Glomerular visceral epithelial cell (primary cell): ENCODE measurements at regions not wholly inside any gene's neighbourhood (a gene's known extent, or its start where the extent isn't known, plus 50 kb on each side); places are given as distances from the start of the nearest gene placed in this dataset.
"Not testable (repeated sequence)": the region's sequence is repeated elsewhere in the genome, so short reads cannot be mapped to it uniquely, and the experiment has no call there.

ENCODE experiments used
- DNase-seq: peaks from one replicate; pipeline ENCODE4 v3.0.0-alpha.2; 2016; ENCODE audit errors: extremely low spot score

DNA sequence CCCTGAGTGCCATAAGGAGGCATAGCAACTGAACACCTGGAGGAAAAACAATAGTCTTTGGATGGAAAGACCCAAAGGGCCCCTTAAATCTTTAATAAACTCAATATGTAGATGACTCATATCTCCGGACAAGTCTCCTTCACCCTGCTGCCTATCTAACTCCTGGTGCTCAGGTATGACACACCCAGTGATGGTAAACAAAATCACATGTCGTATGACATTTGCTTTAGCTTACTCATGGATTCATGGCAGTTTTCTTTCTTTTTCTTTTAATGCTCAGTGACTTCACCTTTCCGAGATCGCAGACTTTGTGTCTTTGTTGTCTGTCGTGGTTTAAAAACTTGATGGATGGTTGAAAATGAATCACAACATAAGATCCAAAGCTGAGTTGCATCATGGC, 208.5 kb upstream of the PROX1 start:
- no peak for DNase-seq

DNA sequence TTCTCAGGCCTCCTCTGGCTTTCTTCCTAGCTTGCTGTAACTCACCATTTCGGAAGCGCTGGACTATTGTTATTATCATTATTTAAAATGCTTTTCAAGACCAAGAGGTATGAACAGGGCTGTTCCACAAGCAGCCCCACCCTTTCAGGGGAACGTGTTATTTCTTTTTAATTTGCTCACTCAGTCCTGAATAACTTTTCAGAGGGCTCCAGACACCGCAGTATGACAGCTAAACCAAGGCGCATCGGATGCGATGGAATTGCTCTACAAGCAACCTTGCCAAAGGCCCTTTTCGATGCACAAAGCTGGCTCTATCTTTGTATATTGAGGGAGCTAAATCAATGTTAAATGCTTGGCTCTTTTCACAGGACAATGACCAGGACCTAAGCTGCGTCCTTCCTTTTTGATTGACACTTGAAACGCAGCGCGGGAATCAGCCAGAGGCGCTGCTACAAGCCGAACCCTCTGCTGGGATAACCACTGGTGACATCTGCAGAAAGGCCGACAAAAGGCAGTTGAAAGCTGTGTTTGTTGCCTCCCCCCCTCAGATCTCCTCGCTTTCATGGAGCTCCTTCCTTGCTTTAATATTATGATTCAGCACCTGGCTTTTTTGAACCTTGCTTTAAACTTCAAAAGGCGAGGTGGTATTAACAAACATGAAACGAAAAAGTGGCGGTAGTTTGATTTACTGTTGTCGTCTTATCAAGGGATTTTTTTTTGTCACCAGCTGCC, 204.7 kb upstream of the PROX1 start:
- DNase-seq = no peak

DNA sequence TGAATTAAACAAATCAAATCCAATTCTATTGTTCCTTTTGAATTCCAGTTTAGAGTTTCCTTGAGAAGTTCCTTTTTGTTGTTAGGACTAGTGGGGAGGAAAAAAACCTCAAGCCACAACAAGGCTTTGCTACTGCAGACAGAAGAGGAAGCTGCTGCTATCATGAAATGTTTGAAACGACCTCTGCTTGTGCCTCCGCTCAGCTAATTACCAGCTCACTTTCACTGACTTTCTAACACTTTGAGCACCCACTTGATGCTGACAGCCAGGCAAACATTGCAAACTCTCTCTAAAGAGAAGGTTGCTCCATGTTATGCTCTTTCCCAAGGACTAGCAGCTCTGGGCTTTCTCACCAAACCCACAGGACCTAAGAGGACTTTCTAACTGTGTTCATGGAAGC, 203.9 kb upstream of the PROX1 start:
- DNase-seq = no peak

DNA sequence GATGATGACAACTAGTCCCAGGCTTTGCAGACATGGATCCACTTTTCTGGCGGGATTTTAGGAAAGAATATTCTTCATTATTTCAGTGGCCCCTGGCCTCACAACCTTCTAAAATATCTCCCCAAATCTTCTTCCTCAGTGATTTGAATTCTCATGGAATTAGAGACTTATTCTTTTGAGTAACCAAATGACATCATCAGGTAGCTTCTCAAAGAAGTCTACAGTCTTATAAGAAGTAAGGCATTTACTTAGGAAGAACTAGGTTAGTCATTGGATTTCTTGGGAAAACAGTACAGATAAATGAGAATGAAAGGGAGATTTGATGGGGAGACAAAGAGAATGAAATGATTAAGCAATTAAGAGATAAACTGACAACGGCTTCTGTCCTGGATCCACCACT, 201.1 kb upstream of the PROX1 start:
- DNase-seq = no peak

DNA sequence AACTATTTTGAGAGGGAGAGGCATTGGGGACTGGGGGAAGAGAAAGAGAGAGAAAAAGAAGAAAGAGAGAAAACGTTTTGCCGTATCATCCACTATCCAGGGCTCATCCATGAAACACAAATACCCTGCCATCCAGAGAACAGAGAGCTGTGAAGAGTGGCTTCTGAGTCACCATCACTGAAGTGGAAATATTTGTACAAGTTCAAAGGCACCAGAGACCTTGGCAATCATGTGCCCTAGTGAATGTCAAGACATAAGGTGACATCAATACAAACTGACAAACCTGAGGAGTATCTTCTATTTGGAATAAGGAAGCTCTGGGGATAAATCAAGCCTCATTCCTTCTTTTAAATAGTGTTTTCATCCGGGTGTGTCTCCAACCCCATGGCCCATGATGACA, 197.2 kb upstream of the PROX1 start:
- DNase-seq = no peak

DNA sequence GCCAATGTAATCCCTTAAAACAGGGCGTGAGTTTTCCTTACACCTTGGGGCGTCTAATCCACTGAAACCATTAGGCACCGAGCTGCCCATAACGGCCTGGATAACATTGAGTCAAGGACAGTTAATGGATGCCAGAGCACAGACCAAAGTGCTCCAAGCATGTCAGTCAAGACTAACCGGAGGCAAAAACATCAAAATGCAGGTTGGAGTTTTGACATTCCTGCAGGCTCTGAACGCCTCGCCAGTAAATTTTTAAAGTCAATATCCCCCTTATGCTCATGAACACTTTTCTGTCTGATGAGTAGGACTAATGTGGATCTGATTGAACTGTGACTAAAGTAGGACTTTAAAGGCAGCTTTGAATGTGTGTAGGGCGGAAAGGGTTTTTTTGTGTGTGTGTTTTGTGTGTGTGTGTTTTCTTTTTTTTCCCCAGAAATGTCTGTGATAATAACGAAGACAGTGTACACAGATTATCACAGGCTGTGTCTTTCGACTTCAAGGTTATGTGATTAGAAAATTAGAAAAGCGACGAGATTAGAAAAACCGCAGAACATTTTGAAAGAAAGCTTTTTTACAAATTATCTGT, 194.2 kb upstream of the PROX1 start:
- no peak for DNase-seq

DNA sequence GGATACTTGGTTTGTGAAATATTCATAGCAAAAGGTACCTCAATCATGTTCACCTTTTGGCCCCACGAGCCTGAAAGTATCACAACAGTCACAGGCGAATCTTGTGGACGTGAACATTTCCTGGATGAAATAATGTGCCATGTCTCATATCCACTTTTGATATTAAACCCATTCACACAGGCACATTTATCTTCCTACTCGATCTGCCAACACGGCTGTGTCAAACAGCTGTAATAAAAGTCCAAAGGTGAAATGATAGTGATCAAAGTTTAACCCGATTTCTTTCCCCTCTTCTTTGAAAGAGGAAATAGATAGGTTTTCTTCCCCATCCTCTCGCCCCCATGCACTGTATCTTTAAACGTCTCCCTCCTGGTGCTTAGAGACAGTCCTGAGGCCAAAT, 191.2 kb upstream of the PROX1 start:
- no peak for DNase-seq

DNA sequence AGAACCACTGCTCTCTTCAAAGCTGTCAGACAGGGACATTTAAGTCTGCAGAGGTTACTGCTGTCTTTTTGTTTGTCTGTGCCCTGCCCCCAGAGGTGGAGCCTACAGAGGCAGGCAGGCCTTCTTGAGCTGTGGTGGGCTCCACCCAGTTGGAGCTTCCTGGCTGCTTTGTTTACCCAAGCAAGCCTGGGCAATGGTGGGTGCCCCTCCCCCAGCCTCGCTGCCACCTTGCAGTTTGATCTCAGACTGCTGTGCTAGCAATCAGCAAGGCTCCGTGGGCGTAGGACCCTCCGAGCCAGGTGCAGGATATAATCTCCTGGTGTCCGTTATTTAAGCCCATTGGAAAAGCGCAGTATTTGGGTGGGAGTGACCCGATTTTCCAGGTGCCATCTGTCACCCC, 179.5 kb upstream of the PROX1 start:
- DNase-seq = not testable (repeated sequence)

DNA sequence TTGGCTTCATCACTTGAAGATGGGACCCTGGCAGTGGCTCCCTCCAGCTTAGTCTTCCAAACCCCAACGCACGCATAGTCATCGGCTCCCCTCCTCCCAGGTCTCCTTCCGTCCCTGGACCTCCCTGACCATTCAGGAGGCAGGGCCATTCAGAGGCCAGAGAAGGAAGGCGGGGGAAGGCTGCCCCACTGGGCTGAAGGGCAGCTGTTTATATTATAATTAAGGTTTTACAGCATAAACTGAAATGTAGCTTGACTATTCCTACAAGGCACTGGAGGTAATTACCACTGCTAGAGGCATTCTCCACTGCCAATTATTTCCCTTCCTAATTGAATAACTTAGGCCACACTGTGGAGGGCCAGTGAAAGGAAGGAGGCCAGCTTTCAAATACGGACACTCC, 170.6 kb upstream of the PROX1 start:
- no peak for DNase-seq

DNA sequence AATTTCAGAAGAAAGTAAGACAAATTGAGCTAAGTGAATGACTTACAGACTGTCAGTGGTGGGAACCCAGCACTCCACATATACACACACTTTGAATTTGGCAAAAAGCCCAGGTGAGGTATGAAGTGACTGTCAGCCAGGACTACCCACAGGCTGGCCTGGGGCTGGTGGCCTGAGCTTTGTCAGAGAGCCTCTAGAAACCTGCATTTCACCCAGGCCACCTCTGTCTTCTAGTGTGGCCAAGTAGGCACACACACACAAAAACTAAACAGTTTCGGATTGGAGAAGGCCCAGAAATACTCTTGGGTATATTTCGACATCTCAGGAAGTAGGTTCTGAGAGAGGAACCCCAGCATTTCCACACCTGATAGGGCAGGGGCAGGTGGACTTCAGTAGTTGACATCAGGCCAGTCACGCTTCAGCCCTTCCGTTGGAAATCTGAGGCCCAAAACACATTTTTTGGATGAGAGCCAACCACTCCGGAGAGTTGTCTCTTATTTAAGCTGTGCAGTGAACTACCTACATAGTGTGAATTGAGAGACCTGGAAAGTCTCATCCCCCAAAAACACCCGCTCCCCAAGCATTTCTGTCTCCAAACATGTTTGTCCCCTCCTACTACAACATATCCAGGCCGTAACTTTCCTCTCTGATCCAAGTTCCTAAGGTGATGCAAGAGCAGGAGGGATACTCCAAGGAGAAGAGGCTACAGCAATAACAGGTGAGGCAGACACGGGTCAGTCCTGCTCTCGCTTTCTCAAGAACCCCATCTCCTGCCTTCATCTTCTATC, 167.2 kb upstream of the PROX1 start:
- DNase-seq = no peak

DNA sequence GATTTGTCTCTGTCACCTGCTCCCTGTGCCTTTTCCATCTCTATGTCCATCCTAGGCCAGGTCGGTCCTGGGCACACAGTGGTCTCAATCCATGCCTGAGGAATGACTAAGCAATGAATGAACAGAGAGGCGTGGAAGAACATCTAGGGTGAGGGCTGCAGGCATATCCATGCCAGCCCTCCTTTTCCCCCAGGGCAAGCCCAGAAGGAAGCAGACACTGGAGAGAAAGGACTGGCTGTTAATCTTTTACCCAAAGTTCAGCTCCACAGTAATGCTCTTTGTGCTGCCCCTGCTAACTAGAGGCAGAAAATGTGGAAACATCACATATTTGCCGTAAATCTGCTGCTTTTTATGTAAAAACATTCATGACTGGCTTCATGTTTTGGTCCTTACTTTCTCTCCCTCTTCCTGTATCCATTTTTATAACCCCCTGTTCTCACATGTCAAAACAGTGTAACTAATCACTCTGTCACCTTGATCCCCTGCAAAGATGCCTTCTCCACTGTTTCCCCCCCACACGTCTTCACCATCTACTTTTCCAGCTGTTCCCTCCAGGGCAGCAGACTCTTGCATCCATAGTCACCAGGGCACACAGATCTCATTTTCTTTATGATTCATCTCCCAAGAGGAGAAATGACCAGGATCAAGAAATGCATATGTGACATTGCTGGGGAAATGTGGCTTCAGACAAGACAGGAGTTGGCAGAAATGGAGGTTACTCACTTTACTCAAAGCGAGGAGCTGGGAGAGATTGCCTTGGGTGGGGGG, 166.4 kb upstream of the PROX1 start:
- no peak for DNase-seq

DNA sequence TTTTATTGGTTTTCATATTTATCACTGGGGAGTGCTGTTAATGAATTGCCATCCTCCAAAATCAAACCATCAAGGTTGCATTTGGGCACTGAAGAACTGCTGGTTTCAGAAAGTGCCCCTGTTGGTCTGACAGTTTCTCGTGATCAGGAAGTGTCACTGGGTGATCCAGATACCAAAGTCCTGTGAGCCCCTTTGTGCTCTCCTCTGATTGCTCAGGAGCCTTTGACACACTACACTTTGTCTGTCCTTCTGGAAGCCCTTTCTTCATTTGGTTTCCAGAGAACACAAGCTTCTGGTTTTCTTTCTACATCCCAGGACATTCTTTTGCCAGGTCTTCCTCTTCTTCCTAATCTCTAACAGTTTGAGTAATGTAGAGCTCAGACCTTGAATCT, 165.8 kb upstream of the PROX1 start:
- DNase-seq = no peak

DNA sequence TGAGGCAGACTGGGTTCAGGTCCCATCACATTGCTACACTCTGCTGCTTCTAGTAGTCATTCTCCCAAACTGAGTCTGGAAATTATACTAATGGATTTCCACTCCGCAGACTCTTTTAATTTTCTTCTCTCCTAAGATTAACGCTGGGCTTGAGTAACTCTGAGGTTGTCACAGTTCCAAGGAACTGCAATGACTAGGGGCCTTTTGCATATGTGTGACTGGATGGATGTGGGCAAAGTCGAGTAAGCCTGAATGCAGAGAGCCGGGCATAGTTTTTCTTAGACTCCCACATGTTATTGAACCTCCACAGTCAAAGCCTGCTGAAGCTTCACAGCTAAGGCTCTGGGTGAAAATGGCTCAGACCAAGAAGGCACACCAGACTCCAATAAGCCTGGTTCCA, 160.9 kb upstream of the PROX1 start:
- no peak for DNase-seq

DNA sequence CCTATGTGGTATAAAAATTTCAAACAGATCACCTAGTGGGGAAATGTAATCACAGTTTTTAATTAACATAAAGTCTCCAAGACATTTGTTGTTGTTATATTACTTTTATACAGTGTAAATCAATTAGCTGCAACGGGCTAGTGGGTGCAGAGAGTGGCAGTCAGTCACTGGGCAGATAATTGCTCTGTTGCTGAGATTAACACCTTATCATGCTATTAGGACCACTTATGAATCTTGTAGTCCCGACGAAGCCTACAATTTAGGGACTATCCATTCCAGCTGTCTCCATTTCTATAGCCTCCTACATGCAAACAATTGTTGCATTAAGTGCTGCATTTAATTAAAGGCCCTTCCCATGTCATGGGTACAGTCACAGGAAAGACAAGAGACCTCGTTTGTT, 158.9 kb upstream of the PROX1 start:
- no peak for DNase-seq

DNA sequence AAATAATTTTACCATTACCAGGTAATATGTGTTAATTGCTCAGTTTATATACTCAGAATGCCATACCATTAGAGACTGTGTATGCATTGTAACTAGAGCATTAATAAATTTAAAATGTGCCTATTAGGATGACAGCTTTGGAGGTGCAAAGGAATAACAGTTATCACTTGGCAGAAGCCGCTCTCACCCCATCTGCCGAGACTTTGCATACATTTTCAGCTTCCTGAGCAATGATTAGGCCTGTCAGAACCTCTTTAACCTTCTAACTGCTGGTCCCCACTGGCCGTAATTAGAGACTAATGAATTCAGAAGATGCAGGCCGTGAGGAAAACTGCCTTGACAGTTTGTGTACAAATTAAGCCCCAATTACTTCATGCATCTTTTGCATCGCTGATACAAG, 158.0 kb upstream of the PROX1 start:
- no peak for DNase-seq

DNA sequence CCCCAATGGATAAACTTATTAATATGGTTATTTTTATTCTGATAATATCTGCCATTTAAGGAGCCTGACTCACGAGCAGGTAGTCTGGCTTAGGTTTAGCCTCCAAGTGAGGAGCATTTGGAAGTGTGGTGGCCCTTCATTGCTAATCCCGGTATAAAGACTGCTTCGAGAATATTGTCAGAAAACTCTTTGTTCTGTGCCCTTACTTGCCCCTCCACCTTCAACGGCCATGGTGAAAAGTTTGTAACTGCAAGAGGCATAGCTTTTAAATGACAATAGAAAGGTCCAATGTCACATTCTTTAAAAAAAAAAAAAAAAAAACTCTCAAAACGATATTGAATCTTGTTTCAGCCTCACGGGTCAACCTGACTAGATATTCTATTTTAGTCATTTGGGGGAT, 157.4 kb upstream of the PROX1 start:
- DNase-seq = no peak

DNA sequence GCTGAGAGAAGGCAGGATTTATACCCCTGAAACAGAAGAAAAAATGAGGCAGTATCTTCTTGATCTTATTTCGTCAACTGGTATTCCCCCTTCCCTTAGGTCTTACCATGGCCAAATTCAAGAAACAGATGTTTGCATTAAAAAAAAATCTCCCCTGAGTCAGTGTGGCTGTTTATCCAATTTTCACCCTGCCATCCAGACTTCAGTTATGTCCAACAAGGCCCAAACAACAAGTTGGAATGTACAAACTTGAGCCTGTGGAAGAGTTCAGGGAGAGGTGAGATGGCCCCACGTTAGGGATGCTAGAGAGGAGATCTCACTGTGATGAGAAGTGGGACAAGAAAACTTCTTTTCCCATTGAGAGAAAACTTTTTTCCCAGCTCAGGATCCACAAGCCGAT, 147.2 kb upstream of the PROX1 start:
- no peak for DNase-seq

DNA sequence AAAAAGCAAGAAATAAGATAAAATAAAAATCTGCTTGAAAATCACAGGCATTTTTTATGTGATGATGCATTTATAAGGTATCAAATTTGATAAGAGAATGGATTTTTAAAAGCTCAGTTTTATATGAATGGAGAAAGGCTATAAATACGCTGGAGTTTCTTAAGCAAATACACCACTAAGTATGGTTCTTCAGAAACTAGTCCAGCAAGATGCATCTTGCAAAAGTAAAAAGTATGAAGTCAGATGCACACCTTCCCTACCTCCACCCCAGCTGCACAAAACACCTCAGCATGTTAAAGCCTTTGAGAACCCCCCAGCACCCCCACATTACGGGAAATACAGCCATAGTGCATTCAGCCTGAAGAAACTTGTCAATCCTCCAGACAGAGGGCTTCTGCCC, 143.1 kb upstream of the PROX1 start:
- DNase-seq = no peak

DNA sequence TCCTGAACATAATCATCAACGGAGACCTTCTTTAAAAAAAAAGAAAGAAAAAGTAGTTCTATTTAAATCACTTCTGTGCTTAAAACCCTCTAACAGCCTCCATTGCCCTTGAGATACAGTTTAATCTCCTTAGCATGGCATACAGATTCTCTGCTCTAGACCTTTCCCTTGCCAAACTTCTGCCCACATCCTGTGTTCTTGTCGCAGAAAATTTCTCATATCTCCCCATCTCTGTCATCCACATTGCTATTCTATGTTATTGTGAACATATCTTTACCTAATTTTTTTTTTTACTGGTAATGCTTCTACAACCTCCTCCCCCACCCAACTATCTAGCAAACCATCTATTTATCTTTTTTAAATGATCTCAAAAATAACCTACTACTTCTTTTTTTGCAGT, 135.7 kb upstream of the PROX1 start:
- no peak for DNase-seq

DNA sequence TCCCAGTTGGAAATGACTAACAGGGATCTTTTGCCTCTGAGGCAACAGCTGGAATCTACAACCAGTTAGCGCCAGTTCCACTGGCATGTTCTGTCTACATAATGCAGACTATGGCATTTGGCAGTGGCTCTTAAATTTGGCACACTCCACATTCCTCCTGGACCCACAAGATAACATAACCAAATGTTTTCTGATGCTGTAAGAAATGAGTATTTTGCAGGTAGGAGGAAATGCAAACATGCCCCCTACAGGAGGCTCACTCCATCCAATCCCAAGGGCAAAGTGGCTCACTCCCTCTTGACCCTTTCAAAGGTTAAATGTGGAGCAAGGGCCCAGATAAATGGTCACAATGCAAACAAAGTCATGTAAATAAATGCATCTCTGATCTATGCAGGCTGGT, 129.2 kb upstream of the PROX1 start:
- no peak for DNase-seq

DNA sequence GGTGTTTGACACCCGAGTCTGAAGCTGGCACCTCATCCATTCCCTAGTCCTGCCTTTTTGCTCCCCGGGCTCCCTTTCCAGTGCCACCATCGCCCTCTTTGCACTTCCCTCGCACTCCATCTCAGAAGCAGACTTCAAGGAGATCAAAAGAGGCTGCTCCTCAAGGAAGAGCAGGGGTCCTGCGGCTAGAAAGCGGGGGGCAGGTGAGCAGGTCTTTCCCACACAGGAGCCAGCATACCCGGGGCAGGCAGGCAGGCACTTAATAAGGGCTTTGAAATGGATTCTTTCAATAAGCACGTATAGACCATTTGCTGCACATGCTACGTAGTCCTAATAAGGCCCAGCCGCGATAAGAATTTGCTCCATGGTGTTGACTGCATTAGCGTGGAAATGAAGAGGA, 125.9 kb upstream of the PROX1 start:
- DNase-seq = no peak

DNA sequence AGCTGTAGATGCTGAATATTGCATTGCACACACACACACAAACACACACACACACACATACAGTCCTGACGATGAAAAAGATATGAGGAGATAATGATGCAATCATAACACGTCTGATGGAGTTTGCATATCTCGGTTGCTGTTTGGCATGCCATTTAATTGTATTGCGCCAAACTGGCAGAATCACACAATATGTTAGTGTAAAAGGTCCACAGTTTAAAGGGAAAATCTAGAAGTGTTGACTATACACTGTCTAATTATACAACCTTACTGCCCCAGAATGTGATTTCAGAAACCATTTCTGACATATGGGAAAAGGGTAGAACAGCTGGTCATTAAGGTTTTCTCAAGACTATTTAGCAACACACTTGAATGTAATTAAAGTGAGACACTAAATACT, 123.7 kb upstream of the PROX1 start:
- no peak for DNase-seq

DNA sequence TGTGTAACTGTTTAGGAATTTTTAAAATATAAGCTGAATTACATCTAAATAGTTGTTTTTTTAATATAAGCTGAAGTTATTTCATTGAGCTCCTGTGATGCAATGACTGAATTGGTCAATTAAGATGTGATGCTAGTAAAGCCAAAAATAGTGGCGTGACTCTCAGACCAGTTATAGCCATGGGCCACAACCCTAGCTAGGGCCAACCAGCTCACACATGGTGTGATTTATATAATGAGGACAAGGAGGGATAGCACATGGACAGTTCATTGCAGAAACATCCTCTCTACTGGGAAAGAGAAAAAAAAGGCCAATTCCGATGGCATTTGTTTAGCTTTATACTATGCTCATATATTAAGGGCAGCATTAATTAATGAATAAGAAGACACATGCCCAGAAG, 119.3 kb upstream of the PROX1 start:
- no peak for DNase-seq
